HEK293 (cell line): ENCODE measurements at regions not wholly inside any gene's neighbourhood (a gene's known extent, or its start where the extent isn't known, plus 50 kb on each side); places are given as distances from the start of the nearest gene placed in this dataset.

Source experiments
- CTCF ChIA-PET: fragments of 350-600 bp; formaldehyde crosslinking; extraction: SDS; loops from one replicate; lab custom pipeline; 2021; ENCODE audit warnings: antibody characterized with exemption; lab: Yijun Ruan, JAX
- POLR2A ChIA-PET: fragments of 300-600 bp; formaldehyde crosslinking; extraction: SDS; loops from one replicate; lab custom pipeline; 2020; ENCODE audit warnings: antibody characterized with exemption, inconsistent platforms; lab: Yijun Ruan, JAX
- H3K27ac ChIP-seq: fragments of 200-500 bp; sonication (Bioruptor generic); 2 replicates; pipeline ENCODE4 v1.5.1; 2014; ENCODE audit warnings: low read depth, low read length, control low read depth, inconsistent platforms; ENCODE audit errors: extremely low read depth
- H3K36me3 ChIP-seq, 2 experiments: fragments of 200-500 bp in 1 of 2; sonication (Bioruptor generic) in 1 of 2; 1 replicate in 1 of 2; 2 replicates in 1 of 2; pipeline ENCODE4 v1.5.1; 2014 to 2017; ENCODE audit warnings: inconsistent platforms in 2 of 2, low read length in 2 of 2; ENCODE audit not compliant: control insufficient read depth in 2 of 2, insufficient read depth in 1 of 2
- H3K4me1 ChIP-seq: fragments of 200-500 bp; sonication (Bioruptor generic); 2 replicates; pipeline ENCODE4 v1.5.1; 2014; ENCODE audit warnings: mild to moderate bottlenecking, low read length, inconsistent platforms; ENCODE audit not compliant: control insufficient read depth, insufficient read depth
- H3K4me3 ChIP-seq: 2 replicates; pipeline ENCODE4 v1.5.1; 2011; ENCODE audit warnings: low read depth, mild to moderate bottlenecking, control low read depth, low read length, moderate library complexity
- H3K9me3 ChIP-seq: fragments of 200-500 bp; sonication (Bioruptor generic); 2 replicates; pipeline ENCODE4 v1.5.1; 2014; ENCODE audit warnings: low read depth, low read length, inconsistent platforms; ENCODE audit not compliant: control insufficient read depth, insufficient read depth
- GLIS2 ChIP-seq: fragments of 450-650 bp; formaldehyde crosslinking; IDR thresholded peaks from 2 replicates; pipeline ENCODE4 v1.5.1; 2016; ENCODE audit warnings: missing biosample characterization, missing genetic modification characterization
- HOXC10 ChIP-seq: sonication (generic); formaldehyde crosslinking; IDR thresholded peaks from 2 replicates; pipeline ENCODE4 v1.8.1; 2023; ENCODE audit warnings: mild to moderate bottlenecking, missing genetic modification reagents
- KLF7 ChIP-seq: fragments of 450-650 bp; formaldehyde crosslinking; IDR thresholded peaks from 2 replicates; pipeline ENCODE4 v1.5.1; 2016; ENCODE audit warnings: missing biosample characterization, missing genetic modification characterization, borderline replicate concordance
- KLF8 ChIP-seq: fragments of 450-650 bp; formaldehyde crosslinking; IDR thresholded peaks from 2 replicates; pipeline ENCODE4 v1.5.1; 2016; ENCODE audit warnings: missing biosample characterization, missing genetic modification characterization
- OSR2 ChIP-seq: fragments of 450-650 bp; formaldehyde crosslinking; IDR thresholded peaks from 2 replicates; pipeline ENCODE4 v1.5.1; 2016; ENCODE audit warnings: missing biosample characterization, missing genetic modification characterization
- REPIN1 ChIP-seq: fragments of 450-650 bp; formaldehyde crosslinking; IDR thresholded peaks from 2 replicates; pipeline ENCODE4 v1.5.1; 2017; ENCODE audit warnings: missing biosample characterization, missing genetic modification characterization, low read depth
- TRIM28 ChIP-seq: IDR thresholded peaks from 2 replicates; pipeline ENCODE4 v1.6.1; 2011; ENCODE audit warnings: low read length, control low read depth, borderline replicate concordance
- YY1 ChIP-seq: fragments of 450-650 bp; formaldehyde crosslinking; IDR thresholded peaks from 2 replicates; pipeline ENCODE4 v1.5.1; 2018; ENCODE audit warnings: missing biosample characterization, missing genetic modification characterization
- ZFP69B ChIP-seq: fragments of 450-650 bp; formaldehyde crosslinking; IDR thresholded peaks from 2 replicates; pipeline ENCODE4 v1.5.1; 2016; ENCODE audit warnings: missing biosample characterization, missing genetic modification characterization
- ZNF157 ChIP-seq: fragments of 450-650 bp; formaldehyde crosslinking; IDR thresholded peaks from 2 replicates; pipeline ENCODE4 v1.5.1; 2016; ENCODE audit warnings: missing biosample characterization, missing genetic modification characterization
- ZNF324 ChIP-seq: fragments of 450-650 bp; formaldehyde crosslinking; IDR thresholded peaks from 2 replicates; pipeline ENCODE4 v1.5.1; 2016; ENCODE audit warnings: missing biosample characterization, missing genetic modification characterization
- ZNF473 ChIP-seq: fragments of 450-650 bp; formaldehyde crosslinking; IDR thresholded peaks from 2 replicates; pipeline ENCODE4 v1.5.1; 2017; ENCODE audit warnings: missing biosample characterization, missing genetic modification characterization
- ZNF501 ChIP-seq: fragments of 450-650 bp; formaldehyde crosslinking; IDR thresholded peaks from 2 replicates; pipeline ENCODE4 v1.5.1; 2016; ENCODE audit warnings: missing biosample characterization, missing genetic modification characterization
- ZNF624 ChIP-seq: fragments of 450-650 bp; formaldehyde crosslinking; IDR thresholded peaks from 2 replicates; pipeline ENCODE4 v1.5.1; 2017; ENCODE audit warnings: missing biosample characterization, missing genetic modification characterization
- TF ChIP-seq, protein P1 (sequence below): fragments of 450-650 bp; formaldehyde crosslinking; IDR thresholded peaks from 2 replicates; pipeline ENCODE4 v1.5.1; 2016; ENCODE audit warnings: missing biosample characterization, missing genetic modification characterization
- TF ChIP-seq, protein P2 (sequence below): fragments of 450-650 bp; formaldehyde crosslinking; IDR thresholded peaks from 2 replicates; pipeline ENCODE4 v1.5.1; 2017; ENCODE audit warnings: missing biosample characterization, missing genetic modification characterization
- TF ChIP-seq, protein P3 (sequence below): fragments of 450-650 bp; formaldehyde crosslinking; conservative IDR thresholded peaks from 2 replicates; pipeline ENCODE4 v1.5.1; 2016; ENCODE audit warnings: low read depth, missing biosample characterization, missing genetic modification characterization

DNA sequence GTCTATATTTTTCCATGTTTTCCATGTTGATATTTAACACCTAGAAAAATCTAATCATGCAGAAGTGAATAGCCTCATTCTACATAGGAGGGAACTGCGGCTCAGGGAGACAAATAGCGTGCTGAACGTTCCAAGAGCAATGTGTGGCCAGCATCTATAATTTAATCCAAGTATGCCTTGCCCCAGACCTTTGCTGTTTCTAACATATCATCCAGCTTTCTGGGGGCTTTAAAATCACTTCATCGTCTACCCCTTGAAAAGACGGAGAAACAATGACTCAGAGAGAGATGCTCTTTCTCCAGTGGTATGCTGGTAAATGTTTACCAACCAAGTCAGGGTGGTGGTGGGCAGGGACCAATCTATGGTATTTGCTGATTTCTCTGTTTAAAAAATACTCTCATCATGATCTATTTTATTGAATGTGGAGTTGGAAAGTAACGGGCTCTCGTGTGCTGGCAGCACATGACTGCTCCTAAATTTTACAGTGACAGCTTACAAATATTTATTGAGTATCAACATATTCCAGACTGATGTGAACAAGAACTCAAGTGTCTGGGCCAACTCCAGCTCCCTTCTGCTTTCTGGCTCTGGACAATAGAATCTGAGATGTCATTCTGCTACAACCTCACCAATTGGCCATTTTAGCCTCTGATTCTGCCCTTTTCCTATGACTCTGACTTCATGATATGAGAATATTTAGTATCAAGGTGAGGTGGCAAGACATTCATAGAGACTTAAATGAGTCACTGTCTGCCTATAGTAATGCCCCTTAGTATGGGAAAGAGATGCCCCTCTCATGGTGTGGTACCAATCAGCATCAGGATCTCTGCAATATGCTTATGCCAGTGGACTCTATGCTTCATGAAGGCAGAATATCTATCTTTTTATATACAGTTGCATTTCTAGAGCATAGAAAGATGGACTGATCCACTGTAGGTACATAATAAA is 407.4 kb upstream of the TNC start:
- H3K4me1 ChIP-seq: no peaks in the 10 kb centered on the region
- H3K36me3 ChIP-seq: no peaks in the 10 kb centered on the region
- CTCF ChIA-PET: interaction anchor here (0.6 to 2.4 kb wide), 19 partner anchors 18 to 1119 kb away, joined by 3 to 14 read pairs (median 4); partner anchors contain the start of gene TEX48

DNA sequence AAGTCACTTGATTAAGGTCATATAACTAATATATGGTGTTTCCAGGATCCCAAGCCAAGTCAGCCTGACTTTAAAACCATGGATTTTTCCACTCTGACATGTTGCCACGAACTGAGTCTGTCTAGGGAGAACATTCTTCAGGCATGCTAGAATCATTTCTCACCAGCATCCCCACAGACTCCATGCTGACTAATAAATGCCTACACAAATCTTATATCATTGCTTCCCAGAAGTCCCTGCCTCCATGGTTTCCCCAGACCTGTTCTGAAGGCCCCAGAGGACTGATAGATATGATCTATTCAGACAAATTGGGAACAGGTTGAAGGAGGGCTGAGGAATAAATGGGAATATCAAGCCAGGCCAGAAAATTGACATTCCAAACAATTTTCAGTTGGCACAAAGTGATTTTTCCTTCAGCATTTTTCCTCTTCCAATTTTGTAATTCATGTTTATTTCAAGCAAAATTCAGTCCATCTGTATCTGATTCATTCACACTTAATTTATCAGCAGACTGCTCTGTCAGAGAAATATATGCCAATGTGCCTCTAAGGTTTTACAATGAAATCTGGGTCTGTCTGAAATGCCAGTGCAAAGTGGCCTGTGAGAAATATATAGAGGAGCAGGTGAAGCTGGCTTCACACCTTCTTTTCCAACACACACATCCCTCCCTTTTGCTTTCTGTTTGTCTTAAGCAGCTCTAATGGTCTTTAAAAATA is 413.6 kb upstream of the TNC start:
- no peak overlapping the region for H3K4me3 ChIP-seq
- no peak overlapping the region for H3K27ac ChIP-seq
- ChIA-PET POLR2A (no interaction called here), CTCF (interaction anchor here (0.5 to 0.7 kb wide), 2 partner anchors 12 to 901 kb away, joined by 3 read pairs; no protein-coding TSS in a partner anchor)
- no peaks in the 10 kb centered on the region for H3K4me1 ChIP-seq
- H3K9me3 ChIP-seq: no peaks in the 10 kb centered on the region
- TF ChIP-seq HOXC10 (no peak), TRIM28 (no peak), REPIN1 (tag by site-specific recombination) (no peak), ZNF624 (tag by site-specific recombination) (no peak), ZNF501 (tag by site-specific recombination) (no peak), OSR2 (tag by site-specific recombination) (no peak), KLF8 (tag by site-specific recombination) (no peak), ZNF473 (tag by site-specific recombination) (no peak), ZNF157 (tag by site-specific recombination) (no peak)
- TF ChIP-seq, protein P1, sequence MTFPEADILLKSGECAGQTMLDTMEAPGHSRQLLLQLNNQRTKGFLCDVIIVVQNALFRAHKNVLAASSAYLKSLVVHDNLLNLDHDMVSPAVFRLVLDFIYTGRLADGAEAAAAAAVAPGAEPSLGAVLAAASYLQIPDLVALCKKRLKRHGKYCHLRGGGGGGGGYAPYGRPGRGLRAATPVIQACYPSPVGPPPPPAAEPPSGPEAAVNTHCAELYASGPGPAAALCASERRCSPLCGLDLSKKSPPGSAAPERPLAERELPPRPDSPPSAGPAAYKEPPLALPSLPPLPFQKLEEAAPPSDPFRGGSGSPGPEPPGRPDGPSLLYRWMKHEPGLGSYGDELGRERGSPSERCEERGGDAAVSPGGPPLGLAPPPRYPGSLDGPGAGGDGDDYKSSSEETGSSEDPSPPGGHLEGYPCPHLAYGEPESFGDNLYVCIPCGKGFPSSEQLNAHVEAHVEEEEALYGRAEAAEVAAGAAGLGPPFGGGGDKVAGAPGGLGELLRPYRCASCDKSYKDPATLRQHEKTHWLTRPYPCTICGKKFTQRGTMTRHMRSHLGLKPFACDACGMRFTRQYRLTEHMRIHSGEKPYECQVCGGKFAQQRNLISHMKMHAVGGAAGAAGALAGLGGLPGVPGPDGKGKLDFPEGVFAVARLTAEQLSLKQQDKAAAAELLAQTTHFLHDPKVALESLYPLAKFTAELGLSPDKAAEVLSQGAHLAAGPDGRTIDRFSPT (tag by site-specific recombination): no peak
- TF ChIP-seq, protein P2, sequence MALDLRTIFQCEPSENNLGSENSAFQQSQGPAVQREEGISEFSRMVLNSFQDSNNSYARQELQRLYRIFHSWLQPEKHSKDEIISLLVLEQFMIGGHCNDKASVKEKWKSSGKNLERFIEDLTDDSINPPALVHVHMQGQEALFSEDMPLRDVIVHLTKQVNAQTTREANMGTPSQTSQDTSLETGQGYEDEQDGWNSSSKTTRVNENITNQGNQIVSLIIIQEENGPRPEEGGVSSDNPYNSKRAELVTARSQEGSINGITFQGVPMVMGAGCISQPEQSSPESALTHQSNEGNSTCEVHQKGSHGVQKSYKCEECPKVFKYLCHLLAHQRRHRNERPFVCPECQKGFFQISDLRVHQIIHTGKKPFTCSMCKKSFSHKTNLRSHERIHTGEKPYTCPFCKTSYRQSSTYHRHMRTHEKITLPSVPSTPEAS (tag by site-specific recombination): no peak
- no peaks in the 10 kb centered on the region for H3K36me3 ChIP-seq

More for the DNA sequence above, 407.4 kb upstream of the TNC start:
- no peak overlapping the region for H3K4me3 ChIP-seq
- H3K9me3 ChIP-seq: no peaks in the 10 kb centered on the region
- TF ChIP-seq KLF7 (tag by site-specific recombination) (no peak), GLIS2 (tag by site-specific recombination) (no peak), YY1 (tag by site-specific recombination) (no peak), ZNF624 (tag by site-specific recombination) (no peak), ZNF324 (tag by site-specific recombination) (no peak), ZFP69B (tag by site-specific recombination) (no peak)
- TF ChIP-seq, protein P3, sequence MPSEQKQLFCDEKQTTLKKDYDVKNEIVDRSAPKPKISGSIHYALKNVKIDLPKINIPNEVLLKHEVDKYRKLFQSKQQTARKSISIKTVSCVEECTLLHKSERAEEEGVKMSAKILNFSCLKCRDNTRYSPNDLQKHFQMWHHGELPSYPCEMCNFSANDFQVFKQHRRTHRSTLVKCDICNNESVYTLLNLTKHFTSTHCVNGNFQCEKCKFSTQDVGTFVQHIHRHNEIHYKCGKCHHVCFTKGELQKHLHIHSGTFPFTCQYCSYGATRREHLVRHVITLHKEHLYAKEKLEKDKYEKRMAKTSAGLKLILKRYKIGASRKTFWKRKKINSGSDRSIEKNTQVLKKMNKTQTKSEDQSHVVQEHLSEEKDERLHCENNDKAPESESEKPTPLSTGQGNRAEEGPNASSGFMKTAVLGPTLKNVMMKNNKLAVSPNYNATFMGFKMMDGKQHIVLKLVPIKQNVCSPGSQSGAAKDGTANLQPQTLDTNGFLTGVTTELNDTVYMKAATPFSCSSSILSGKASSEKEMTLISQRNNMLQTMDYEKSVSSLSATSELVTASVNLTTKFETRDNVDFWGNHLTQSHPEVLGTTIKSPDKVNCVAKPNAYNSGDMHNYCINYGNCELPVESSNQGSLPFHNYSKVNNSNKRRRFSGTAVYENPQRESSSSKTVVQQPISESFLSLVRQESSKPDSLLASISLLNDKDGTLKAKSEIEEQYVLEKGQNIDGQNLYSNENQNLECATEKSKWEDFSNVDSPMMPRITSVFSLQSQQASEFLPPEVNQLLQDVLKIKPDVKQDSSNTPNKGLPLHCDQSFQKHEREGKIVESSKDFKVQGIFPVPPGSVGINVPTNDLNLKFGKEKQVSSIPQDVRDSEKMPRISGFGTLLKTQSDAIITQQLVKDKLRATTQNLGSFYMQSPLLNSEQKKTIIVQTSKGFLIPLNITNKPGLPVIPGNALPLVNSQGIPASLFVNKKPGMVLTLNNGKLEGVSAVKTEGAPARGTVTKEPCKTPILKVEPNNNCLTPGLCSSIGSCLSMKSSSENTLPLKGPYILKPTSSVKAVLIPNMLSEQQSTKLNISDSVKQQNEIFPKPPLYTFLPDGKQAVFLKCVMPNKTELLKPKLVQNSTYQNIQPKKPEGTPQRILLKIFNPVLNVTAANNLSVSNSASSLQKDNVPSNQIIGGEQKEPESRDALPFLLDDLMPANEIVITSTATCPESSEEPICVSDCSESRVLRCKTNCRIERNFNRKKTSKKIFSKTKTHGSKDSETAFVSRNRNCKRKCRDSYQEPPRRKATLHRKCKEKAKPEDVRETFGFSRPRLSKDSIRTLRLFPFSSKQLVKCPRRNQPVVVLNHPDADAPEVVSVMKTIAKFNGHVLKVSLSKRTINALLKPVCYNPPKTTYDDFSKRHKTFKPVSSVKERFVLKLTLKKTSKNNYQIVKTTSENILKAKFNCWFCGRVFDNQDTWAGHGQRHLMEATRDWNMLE (tag by site-specific recombination): no peak
- no peak overlapping the region for H3K27ac ChIP-seq
- POLR2A ChIA-PET: no interaction called here
